Right lobe of liver (tissue), 6 donors: ENCODE measurements at regions not wholly inside any gene's neighbourhood (a gene's known extent, or its start where the extent isn't known, plus 50 kb on each side); places are given as distances from the start of the nearest gene placed in this dataset.

ENCODE experiments used
- ATAC-seq, 4 donors: fragments of 200-7000 bp; cut with Tn5 transposase; one replicate each; pipeline ENCODE4 v1.9.1; 2020; ENCODE audit warnings: mild to moderate bottlenecking in 4 of 4, moderate library complexity in 4 of 4
- DNase-seq, 3 donors: peaks; one replicate each; pipeline ENCODE4 v3.0.0-alpha.2; 2020
- H3K27ac ChIP-seq, 3 donors: fragments of 200-600 bp; one replicate each; pipeline ENCODE4 v1.8.0; 2022
- H3K27me3 ChIP-seq, 2 donors: fragments of 200-600 bp; one replicate each; pipeline ENCODE4 v1.8.0; 2022
- H3K36me3 ChIP-seq, 4 donors: fragments of 200-600 bp; sonication (generic) in 1 of 4; one replicate each; pipeline versions ENCODE4 v1.5.1 to v1.8.0; 2017 to 2022; ENCODE audit warnings: control low read depth in 1 of 4
- H3K4me1 ChIP-seq, 4 donors: fragments of 200-600 bp; sonication (generic) in 1 of 4; one replicate each; pipeline versions ENCODE4 v1.5.1 to v1.8.0; 2017 to 2022; ENCODE audit warnings: control low read depth in 1 of 4
- H3K4me3 ChIP-seq, 3 donors: fragments of 200-600 bp; one replicate each; pipeline ENCODE4 v1.8.0; 2022
- H3K9me3 ChIP-seq, 4 donors: fragments of 200-600 bp; sonication (generic) in 1 of 4; one replicate each; pipeline versions ENCODE4 v1.5.1 to v1.8.0; 2017 to 2022; ENCODE audit warnings: control low read depth in 1 of 4
- CTCF ChIP-seq, 4 donors: fragments of 200-600 bp in 3 of 4; fragments of 450-650 bp in 1 of 4; IDR thresholded peaks; one replicate each; pipeline versions ENCODE4 v1.5.1 to v1.8.0; 2016 to 2022; ENCODE audit warnings: antibody characterized with exemption in 4 of 4, mild to moderate bottlenecking in 2 of 4
- POLR2A ChIP-seq: fragments of 450-650 bp; IDR thresholded peaks from one replicate; pipeline ENCODE4 v1.6.1; 2017; ENCODE audit warnings: antibody characterized with exemption, mild to moderate bottlenecking
- whole genome bisulfite sequencing: methylation state at CpG from one replicate; pipeline ENCODE4 v1.1.6; 2018; ENCODE audit warnings: low coverage, low lambda C conversion rate; ENCODE audit not compliant: insufficient coverage; ENCODE audit errors: missing lambda C conversion rate; 5-methylcytosine and 5-hydroxymethylcytosine counted together
- intact Hi-C, 2 donors: fragments of 100-400 bp; cut with DNase I; formaldehyde crosslinking; loops; one replicate each; pipeline versions ENCODE4 v1.11.2 to v1.14.1; 2022
- donor health status: DM: no; HTN: yes; CAD: no.
- donor health status: DM: no; HTN: no; CAD: no.
- donor health status: DM: no; HTN: no; CAD: no.
- donor health status: DM: no; HTN: yes; CAD: no.
- donor health status: DM: no; HTN: yes; CAD: no.

- no peaks in the 10 kb centered on the region for H3K36me3 ChIP-seq
- no peaks in the 10 kb centered on the region for H3K9me3 ChIP-seq
- no peak for DNase-seq
- WGBS, result 100% methylated on average over 1 of the region's 1 CpG
- TF ChIP-seq POLR2A (no peak), CTCF (IDR thresholded peaks at IDR 0.05) (no peak)
- intact Hi-C loops, result no loop called here
- H3K27me3 ChIP-seq, result no peaks in the 10 kb centered on the region
- no peak overlapping the region for H3K4me3 ChIP-seq
- H3K4me1 ChIP-seq, result no peaks in the 10 kb centered on the region
- H3K27ac ChIP-seq, result no peak overlapping the region
- ATAC-seq, result no peak
Measured at GRCh38 chr3:189057369-189057768, 114.4 kb upstream of the TPRG1 start.

GRCh38 chr3:189058071-189058470 is 113.7 kb upstream of the TPRG1 start:
- no peaks in the 10 kb centered on the region for H3K36me3 ChIP-seq
- intact Hi-C loops, result no loop called here
- ATAC-seq, result no peak

GRCh38 chr3:189070965-189071364 is 100.8 kb upstream of the TPRG1 start:
- TF ChIP-seq CTCF (IDR thresholded peaks at IDR 0.05) (no peak), POLR2A (no peak)
- no peak for ATAC-seq
- intact Hi-C loops, result no loop called here

More at GRCh38 chr3:189058071-189058470, 113.7 kb upstream of the TPRG1 start:
- no peak for DNase-seq
- no peak overlapping the region for H3K27ac ChIP-seq
- H3K4me1 ChIP-seq, result no peaks in the 10 kb centered on the region
- WGBS, result 88% methylated on average over 5 of the region's 5 CpGs
- no peaks in the 10 kb centered on the region for H3K9me3 ChIP-seq
- H3K27me3 ChIP-seq, result no peaks in the 10 kb centered on the region
- H3K4me3 ChIP-seq, result no peak overlapping the region
- TF ChIP-seq CTCF (IDR thresholded peaks at IDR 0.05) (no peak), POLR2A (no peak)

GRCh38 chr3:189071446-189071845 is 100.3 kb upstream of the TPRG1 start:
- TF ChIP-seq CTCF (IDR thresholded peaks at IDR 0.05), result no peak
- TF ChIP-seq POLR2A, result no peak
- 64% methylated on average over 2 of the region's 2 CpGs for WGBS
- no peaks in the 10 kb centered on the region for H3K9me3 ChIP-seq
- DNase-seq (no peak), ATAC-seq (peak in 1 of 4 donors; percentile 10)
- H3K27ac ChIP-seq, result no peak overlapping the region
- intact Hi-C loops, result no loop called here
- H3K4me1 ChIP-seq, result no peaks in the 10 kb centered on the region
- H3K27me3 ChIP-seq, result no peaks in the 10 kb centered on the region
- H3K4me3 ChIP-seq, result no peak overlapping the region
- no peaks in the 10 kb centered on the region for H3K36me3 ChIP-seq

More at GRCh38 chr3:189070965-189071364, 100.8 kb upstream of the TPRG1 start:
- Histone ChIP-seq H3K27ac (no peak overlapping the region), H3K4me1 (no peaks in the 10 kb centered on the region), H3K4me3 (no peak overlapping the region), H3K36me3 (no peaks in the 10 kb centered on the region), H3K9me3 (no peaks in the 10 kb centered on the region), H3K27me3 (no peaks in the 10 kb centered on the region)
- no peak for DNase-seq

GRCh38 chr3:189076449-189076848 is 95.3 kb upstream of the TPRG1 start:
- intact Hi-C loops, result no loop called here
- ATAC-seq (no peak), DNase-seq (no peak)
- Histone ChIP-seq H3K9me3 (no peaks in the 10 kb centered on the region), H3K36me3 (no peaks in the 10 kb centered on the region), H3K27ac (no peak overlapping the region), H3K27me3 (no peaks in the 10 kb centered on the region), H3K4me1 (no peaks in the 10 kb centered on the region), H3K4me3 (no peak overlapping the region)
- TF ChIP-seq POLR2A, result no peak
- no peak for TF ChIP-seq CTCF (IDR thresholded peaks at IDR 0.05)
- WGBS, result 95% methylated on average over 1 of the region's 1 CpG
